ENCODE measurements at regions not wholly inside any gene's neighbourhood (a gene's known extent, or its start where the extent isn't known, plus 50 kb on each side); places are given as distances from the start of the nearest gene placed in this dataset.

DNA sequence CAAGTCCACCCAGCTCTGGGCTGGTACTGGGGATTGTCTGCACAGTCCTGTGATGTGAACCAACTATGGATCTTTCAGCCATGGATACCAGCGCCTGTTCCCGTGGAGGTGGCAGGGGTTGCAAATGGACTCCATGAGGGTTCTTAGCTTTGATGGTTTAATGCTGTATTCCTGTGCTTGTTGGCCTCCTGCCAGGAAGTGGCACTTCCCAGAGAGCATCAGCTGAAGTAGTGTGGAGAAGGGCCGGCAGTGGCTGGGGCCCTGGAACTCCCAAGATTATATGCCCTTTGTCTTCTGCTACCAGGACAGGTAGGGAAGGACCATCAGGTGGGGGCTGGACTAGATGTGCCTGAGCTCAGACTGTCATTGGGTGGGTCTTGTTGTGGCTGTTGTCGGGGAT, 1104.8 kb upstream of the COX7C start:
- CTCF ChIA-PET: no interaction called here
- no peaks in the 10 kb centered on the region for H3K4me1 ChIP-seq (ENCODE audit: insufficient read depth, low read length, poor library complexity, severe bottlenecking)

DNA sequence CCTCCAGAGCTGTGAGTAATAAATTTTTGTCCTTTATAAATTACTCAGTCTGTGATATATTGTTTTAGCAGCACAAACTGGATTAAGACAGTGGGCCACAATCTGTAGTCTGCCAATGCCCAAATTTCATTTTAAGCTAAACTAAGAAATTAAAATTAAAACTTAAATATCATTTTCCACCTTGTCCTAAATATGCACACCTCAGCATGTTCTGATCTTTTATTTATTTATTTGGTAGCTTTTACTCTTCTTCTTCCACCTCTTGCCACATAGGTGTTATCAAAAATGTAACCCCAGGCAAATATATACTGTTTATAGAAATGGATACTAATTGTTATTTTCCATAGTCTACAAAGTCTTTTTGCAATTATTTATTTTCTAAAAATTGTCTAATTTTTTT, 1102.2 kb upstream of the COX7C start:
- BruUV-seq (replicated peaks): no TSS peak
- POLR2A ChIA-PET (ENCODE audit: low non-redundant PET): no interaction called here

More for the DNA sequence above, 1104.8 kb upstream of the COX7C start:
- TF ChIP-seq EZH2 (IDR thresholded peaks at IDR 0.05; ENCODE audit: borderline replicate concordance, low read depth, low read length, poor library complexity, severe bottlenecking): no peak
- TF ChIP-seq, protein P1, sequence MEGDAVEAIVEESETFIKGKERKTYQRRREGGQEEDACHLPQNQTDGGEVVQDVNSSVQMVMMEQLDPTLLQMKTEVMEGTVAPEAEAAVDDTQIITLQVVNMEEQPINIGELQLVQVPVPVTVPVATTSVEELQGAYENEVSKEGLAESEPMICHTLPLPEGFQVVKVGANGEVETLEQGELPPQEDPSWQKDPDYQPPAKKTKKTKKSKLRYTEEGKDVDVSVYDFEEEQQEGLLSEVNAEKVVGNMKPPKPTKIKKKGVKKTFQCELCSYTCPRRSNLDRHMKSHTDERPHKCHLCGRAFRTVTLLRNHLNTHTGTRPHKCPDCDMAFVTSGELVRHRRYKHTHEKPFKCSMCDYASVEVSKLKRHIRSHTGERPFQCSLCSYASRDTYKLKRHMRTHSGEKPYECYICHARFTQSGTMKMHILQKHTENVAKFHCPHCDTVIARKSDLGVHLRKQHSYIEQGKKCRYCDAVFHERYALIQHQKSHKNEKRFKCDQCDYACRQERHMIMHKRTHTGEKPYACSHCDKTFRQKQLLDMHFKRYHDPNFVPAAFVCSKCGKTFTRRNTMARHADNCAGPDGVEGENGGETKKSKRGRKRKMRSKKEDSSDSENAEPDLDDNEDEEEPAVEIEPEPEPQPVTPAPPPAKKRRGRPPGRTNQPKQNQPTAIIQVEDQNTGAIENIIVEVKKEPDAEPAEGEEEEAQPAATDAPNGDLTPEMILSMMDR (conservative IDR thresholded peaks at IDR 0.05; ENCODE audit: low read depth, low read length): no peak
- POLR2A ChIA-PET (ENCODE audit: low non-redundant PET): no interaction called here
- BruUV-seq (replicated peaks): no TSS peak
- DNase-seq (ENCODE audit: low spot score): no peak
- no peaks in the 10 kb centered on the region for H3K9me3 ChIP-seq (ENCODE audit: low read depth, low read length, poor library complexity, severe bottlenecking)
- no peak overlapping the region for H3K4me3 ChIP-seq (ENCODE audit: low read depth, low read length, poor library complexity, severe bottlenecking)
- H3K27me3 ChIP-seq (replicated peaks; ENCODE audit: insufficient read depth, low read depth, low read length, poor library complexity): no peaks in the 10 kb centered on the region
- H3K27ac ChIP-seq (ENCODE audit: low read depth, low read length, poor library complexity, severe bottlenecking): no peak overlapping the region
- no peaks in the 10 kb centered on the region for H3K36me3 ChIP-seq (ENCODE audit: insufficient read depth, low read length, poor library complexity, severe bottlenecking)
- intact Hi-C loops (cut with micrococcal nuclease; ENCODE audit: unreplicated experiment): no loop called here

DNA sequence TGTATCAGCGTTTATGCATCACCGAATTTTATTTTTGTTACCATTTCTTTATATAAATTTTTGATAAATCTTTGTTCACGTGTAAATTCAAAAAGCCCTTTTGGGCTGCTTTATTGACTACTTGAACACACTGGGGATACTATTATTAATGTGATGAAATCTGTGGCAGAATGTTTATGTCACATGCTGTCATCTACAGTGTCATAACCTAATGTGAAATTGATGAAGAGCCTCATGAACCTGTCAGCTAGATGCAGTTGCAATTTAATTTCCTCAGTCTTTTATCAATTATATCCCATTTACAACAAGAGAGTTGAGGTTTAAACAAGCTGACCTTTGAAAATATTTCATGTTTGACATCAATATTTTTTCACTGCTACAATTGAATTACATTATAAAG, 1100.4 kb upstream of the COX7C start:
- DNase-seq (ENCODE audit: low spot score): no peak
- ChIA-PET CTCF (no interaction called here), POLR2A (ENCODE audit: low non-redundant PET) (no interaction called here)
- intact Hi-C loops (cut with micrococcal nuclease; ENCODE audit: unreplicated experiment): no loop called here
- Histone ChIP-seq H3K27me3 (replicated peaks; ENCODE audit: insufficient read depth, low read depth, low read length, poor library complexity) (no peaks in the 10 kb centered on the region), H3K36me3 (ENCODE audit: insufficient read depth, low read length, poor library complexity, severe bottlenecking) (no peaks in the 10 kb centered on the region), H3K4me1 (ENCODE audit: insufficient read depth, low read length, poor library complexity, severe bottlenecking) (no peaks in the 10 kb centered on the region), H3K4me3 (ENCODE audit: low read depth, low read length, poor library complexity, severe bottlenecking) (no peak overlapping the region), H3K27ac (ENCODE audit: low read depth, low read length, poor library complexity, severe bottlenecking) (no peak overlapping the region), H3K9me3 (ENCODE audit: low read depth, low read length, poor library complexity, severe bottlenecking) (no peaks in the 10 kb centered on the region)
- BruUV-seq (replicated peaks): no TSS peak
- TF ChIP-seq, protein P1 (conservative IDR thresholded peaks at IDR 0.05; ENCODE audit: low read depth, low read length): no peak
- no peak for TF ChIP-seq EZH2 (IDR thresholded peaks at IDR 0.05; ENCODE audit: borderline replicate concordance, low read depth, low read length, poor library complexity, severe bottlenecking)

More for the DNA sequence above, 1102.2 kb upstream of the COX7C start:
- H3K9me3 ChIP-seq (ENCODE audit: low read depth, low read length, poor library complexity, severe bottlenecking): no peaks in the 10 kb centered on the region
- H3K4me3 ChIP-seq (ENCODE audit: low read depth, low read length, poor library complexity, severe bottlenecking): no peak overlapping the region
- intact Hi-C loops (cut with micrococcal nuclease; ENCODE audit: unreplicated experiment): no loop called here
- no peaks in the 10 kb centered on the region for H3K36me3 ChIP-seq (ENCODE audit: insufficient read depth, low read length, poor library complexity, severe bottlenecking)
- no peaks in the 10 kb centered on the region for H3K4me1 ChIP-seq (ENCODE audit: insufficient read depth, low read length, poor library complexity, severe bottlenecking)
- TF ChIP-seq EZH2 (IDR thresholded peaks at IDR 0.05; ENCODE audit: borderline replicate concordance, low read depth, low read length, poor library complexity, severe bottlenecking): no peak
- TF ChIP-seq, protein P1 (conservative IDR thresholded peaks at IDR 0.05; ENCODE audit: low read depth, low read length): no peak
- H3K27me3 ChIP-seq (replicated peaks; ENCODE audit: insufficient read depth, low read depth, low read length, poor library complexity): no peaks in the 10 kb centered on the region
- DNase-seq (ENCODE audit: low spot score): no peak
- CTCF ChIA-PET: no interaction called here
- H3K27ac ChIP-seq (ENCODE audit: low read depth, low read length, poor library complexity, severe bottlenecking): no peak overlapping the region

All from A673 (cell line).